HCT116 (cell line): ENCODE measurements at regions not wholly inside any gene's neighbourhood (a gene's known extent, or its start where the extent isn't known, plus 50 kb on each side); places are given as distances from the start of the nearest gene placed in this dataset.

Source experiments
- ATAC-seq: fragments of 200-7000 bp; cut with Tn5 transposase; 2 replicates; pipeline ENCODE4 v1.9.1; 2020; ENCODE audit warnings: mild to moderate bottlenecking, moderate library complexity
- BruUV-seq: library from RNA; stranded (reverse); fragments of 400-500 nt; replicated peaks from 2 replicates; lab custom pipeline; 2021; lab: Mats Ljungman, UMichigan
- CTCF ChIA-PET: fragments of 300-600 bp; sonication (Branson Sonifier 250); formaldehyde crosslinking; loops from one replicate; lab custom pipeline; 2021; ENCODE audit warnings: antibody characterized with exemption; lab: Charles Lee
- POLR2A ChIA-PET: fragments of 300-600, 350-600 bp; sonication (Branson Sonifier 250); formaldehyde crosslinking; loops from one replicate; lab custom pipeline; 2021; ENCODE audit warnings: antibody characterized with exemption; lab: Charles Lee
- RAD21 ChIA-PET, 2 experiments: fragments of 300-600 bp; sonication (Branson Sonifier 250); formaldehyde crosslinking; loops; one replicate each; lab custom pipeline; 2023; ENCODE audit warnings: low total read pairs in 2 of 2; ENCODE audit not compliant: uncharacterized antibody in 2 of 2, unreplicated experiment in 2 of 2, low non-redundant PET in 1 of 2; lab: Charles Lee
- DNase-seq: peaks from one replicate; pipeline ENCODE4 v3.0.0-alpha.2; 2010; ENCODE audit warnings: low read depth, low spot score
- H2AFZ ChIP-seq: fragments of 200-600 bp; shearing (Covaris generic), sonication (generic); 2 replicates; pipeline ENCODE4 v1.6.1; 2017; ENCODE audit warnings: low read depth, mixed run types, mixed read lengths, antibody characterized with exemption, low read length; ENCODE audit not compliant: poor library complexity, severe bottlenecking
- H3K27ac ChIP-seq: 2 replicates; pipeline ENCODE4 v1.5.1; 2012; ENCODE audit warnings: low read depth, low read length
- H3K27me3 ChIP-seq: fragments of 200-600 bp; sonication (generic); 2 replicates; pipeline ENCODE4 v1.6.1; 2016; ENCODE audit warnings: mixed run types, low read length, mixed read lengths; ENCODE audit not compliant: insufficient read depth
- H3K36me3 ChIP-seq, 2 experiments: fragments of 200-500 bp in 1 of 2; fragments of 200-600 bp in 1 of 2; sonication (Bioruptor generic) in 1 of 2; sonication (generic) in 1 of 2; 2 replicates each; pipeline versions ENCODE4 v1.5.1 to v1.6.1; 2014 to 2016; ENCODE audit warnings: low read length in 2 of 2, inconsistent platforms in 1 of 2, mixed read lengths in 1 of 2, mixed run types in 1 of 2; ENCODE audit not compliant: insufficient read depth in 2 of 2, control insufficient read depth in 1 of 2
- H3K4me1 ChIP-seq, 2 experiments: fragments of 200-600 bp in 1 of 2; sonication (generic) in 1 of 2; 2 replicates each; pipeline versions ENCODE4 v1.5.1 to v1.6.1; 2012 to 2017; ENCODE audit warnings: low read length in 2 of 2, inconsistent platforms in 1 of 2, mild to moderate bottlenecking in 1 of 2, mixed read lengths in 1 of 2, mixed run types in 1 of 2, moderate library complexity in 1 of 2; ENCODE audit not compliant: insufficient read depth in 2 of 2, control insufficient read depth in 1 of 2
- H3K4me2 ChIP-seq: fragments of 200-600 bp; sonication (generic); 2 replicates; pipeline ENCODE4 v1.6.1; 2017; ENCODE audit warnings: mixed run types, low read length, mixed read lengths
- H3K4me3 ChIP-seq, 2 experiments: fragments of 200-600 bp in 1 of 2; sonication (generic) in 1 of 2; replicated peaks in 1 of 2; 2 replicates each; pipeline ENCODE4 v1.5.1; 2011 to 2016; ENCODE audit warnings: low read length in 2 of 2, control low read depth in 1 of 2, low read depth in 1 of 2, mild to moderate bottlenecking in 1 of 2, mixed read lengths in 1 of 2, mixed run types in 1 of 2
- H3K79me2 ChIP-seq: fragments of 200-600 bp; sonication (generic); 2 replicates; pipeline ENCODE4 v1.6.1; 2017; ENCODE audit warnings: mild to moderate bottlenecking, mixed run types, low read length, moderate library complexity, mixed read lengths; ENCODE audit not compliant: insufficient read depth
- H3K9ac ChIP-seq: fragments of 200-600 bp; sonication (generic); 2 replicates; pipeline ENCODE4 v1.6.1; 2016; ENCODE audit warnings: low read length, mixed read lengths
- H3K9me2 ChIP-seq: fragments of 200-600 bp; sonication (generic), shearing (Covaris generic); 2 replicates; pipeline ENCODE4 v1.6.1; 2017; ENCODE audit warnings: mixed run types, mild to moderate bottlenecking, moderate library complexity; ENCODE audit not compliant: insufficient read depth
- H3K9me3 ChIP-seq, 2 experiments: fragments of 200-500 bp in 1 of 2; fragments of 200-600 bp in 1 of 2; sonication (Bioruptor generic) in 1 of 2; sonication (generic) in 1 of 2; 2 replicates each; pipeline ENCODE4 v1.6.1; 2014 to 2017; ENCODE audit warnings: low read length in 2 of 2, mixed read lengths in 2 of 2, inconsistent platforms in 1 of 2, low read depth in 1 of 2, mild to moderate bottlenecking in 1 of 2, mixed run types in 1 of 2, moderate library complexity in 1 of 2; ENCODE audit not compliant: control insufficient read depth in 1 of 2, insufficient read depth in 1 of 2
- H4K20me1 ChIP-seq: fragments of 200-600 bp; sonication (generic), shearing (Covaris generic); 2 replicates; pipeline ENCODE4 v1.6.1; 2017; ENCODE audit warnings: mixed run types, mild to moderate bottlenecking, moderate library complexity; ENCODE audit not compliant: insufficient read depth
- CEBPB ChIP-seq: IDR thresholded peaks from 2 replicates; pipeline ENCODE4 v1.6.1; 2012; ENCODE audit warnings: low read depth
- EGR1 ChIP-seq: IDR thresholded peaks from 2 replicates; pipeline ENCODE4 v1.6.1; 2012; ENCODE audit warnings: low read depth
- EZH2 ChIP-seq: fragments of 200-600 bp; sonication (generic); IDR thresholded peaks from 2 replicates; pipeline ENCODE4 v1.6.1; 2017; ENCODE audit warnings: antibody characterized with exemption, mixed run types
- EZH2phosphoT487 ChIP-seq: fragments of 200-600 bp; IDR thresholded peaks from 2 replicates; pipeline ENCODE4 v1.6.1; 2018; ENCODE audit warnings: antibody characterized with exemption, borderline replicate concordance
- FOSL1 ChIP-seq: IDR thresholded peaks from 2 replicates; pipeline ENCODE4 v1.6.1; 2012; ENCODE audit warnings: low read depth
- MAX ChIP-seq: IDR thresholded peaks from 2 replicates; pipeline ENCODE4 v1.6.1; 2012
- POLR2A ChIP-seq: IDR thresholded peaks from 2 replicates; pipeline ENCODE4 v1.7.0; 2011; ENCODE audit warnings: borderline replicate concordance; ENCODE audit not compliant: insufficient read depth, insufficient read length; ENCODE audit errors: extremely low read depth
- REST ChIP-seq: IDR thresholded peaks from 2 replicates; pipeline ENCODE4 v1.6.1; 2012; ENCODE audit warnings: low read depth
- SIN3A ChIP-seq: IDR thresholded peaks from 2 replicates; pipeline ENCODE4 v1.6.1; 2012; ENCODE audit warnings: low read depth
- SP1 ChIP-seq: IDR thresholded peaks from 2 replicates; pipeline ENCODE4 v1.6.1; 2012; ENCODE audit warnings: low read depth
- TCF7L2 ChIP-seq: IDR thresholded peaks from 2 replicates; pipeline ENCODE4 v1.7.0; 2011; ENCODE audit warnings: borderline replicate concordance, inconsistent platforms; ENCODE audit not compliant: insufficient read depth, insufficient read length; ENCODE audit errors: extremely low read depth
- YY1 ChIP-seq: IDR thresholded peaks from 2 replicates; pipeline ENCODE4 v1.6.1; 2011; ENCODE audit warnings: low read length, low read depth, moderate library complexity, mild to moderate bottlenecking; ENCODE audit not compliant: insufficient replicate concordance; ENCODE audit errors: extremely low read depth
- ZFX ChIP-seq: fragments of 450-650 bp; IDR thresholded peaks from 2 replicates; pipeline ENCODE4 v1.6.1; 2017
- ZNF274 ChIP-seq: fragments of 200-500 bp; sonication (Bioruptor generic); IDR thresholded peaks from 2 replicates; pipeline ENCODE4 v1.6.1; 2014; ENCODE audit warnings: mild to moderate bottlenecking, low read depth, low read length, inconsistent platforms
- intact Hi-C: fragments of 100-400 bp; cut with micrococcal nuclease; formaldehyde crosslinking; loops from 2 replicates; pipeline ENCODE4 v1.10.0; 2022
- TF ChIP-seq, protein P1 (sequence below): IDR thresholded peaks from 2 replicates; pipeline ENCODE4 v1.6.1; 2011; ENCODE audit warnings: mild to moderate bottlenecking, low read length, moderate library complexity; ENCODE audit not compliant: insufficient replicate concordance; ENCODE audit errors: extremely low read depth

GRCh38 chr4:19720190-19720589 lies 531.5 kb upstream of the SLIT2 start:
- TF ChIP-seq CEBPB: no peak
- TF ChIP-seq YY1: no peak
- TF ChIP-seq ZNF274: no peak
- no peak for TF ChIP-seq POLR2A
- no peak for TF ChIP-seq SIN3A
- no peak for TF ChIP-seq EZH2
- no peak for TF ChIP-seq EGR1
- TF ChIP-seq, protein P1, sequence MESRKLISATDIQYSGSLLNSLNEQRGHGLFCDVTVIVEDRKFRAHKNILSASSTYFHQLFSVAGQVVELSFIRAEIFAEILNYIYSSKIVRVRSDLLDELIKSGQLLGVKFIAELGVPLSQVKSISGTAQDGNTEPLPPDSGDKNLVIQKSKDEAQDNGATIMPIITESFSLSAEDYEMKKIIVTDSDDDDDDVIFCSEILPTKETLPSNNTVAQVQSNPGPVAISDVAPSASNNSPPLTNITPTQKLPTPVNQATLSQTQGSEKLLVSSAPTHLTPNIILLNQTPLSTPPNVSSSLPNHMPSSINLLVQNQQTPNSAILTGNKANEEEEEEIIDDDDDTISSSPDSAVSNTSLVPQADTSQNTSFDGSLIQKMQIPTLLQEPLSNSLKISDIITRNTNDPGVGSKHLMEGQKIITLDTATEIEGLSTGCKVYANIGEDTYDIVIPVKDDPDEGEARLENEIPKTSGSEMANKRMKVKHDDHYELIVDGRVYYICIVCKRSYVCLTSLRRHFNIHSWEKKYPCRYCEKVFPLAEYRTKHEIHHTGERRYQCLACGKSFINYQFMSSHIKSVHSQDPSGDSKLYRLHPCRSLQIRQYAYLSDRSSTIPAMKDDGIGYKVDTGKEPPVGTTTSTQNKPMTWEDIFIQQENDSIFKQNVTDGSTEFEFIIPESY: no peak
- TF ChIP-seq SP1: no peak
- TF ChIP-seq FOSL1: no peak
- no peak for TF ChIP-seq TCF7L2
- no peak for TF ChIP-seq MAX
- no peak for TF ChIP-seq ZFX
- no peak for TF ChIP-seq REST
- no peak for TF ChIP-seq EZH2phosphoT487
- TF ChIP-seq, all 23 proteins: peak for 0
- Histone ChIP-seq H3K36me3 (no peaks in the 10 kb centered on the region), H3K9me2 (no peaks in the 10 kb centered on the region), H3K79me2 (no peaks in the 10 kb centered on the region), H3K4me1 (no peaks in the 10 kb centered on the region), H3K27me3 (no peaks in the 10 kb centered on the region), H3K4me2 (no peak overlapping the region), H4K20me1 (no peaks in the 10 kb centered on the region), H3K9me3 (no peaks in the 10 kb centered on the region), H2AFZ (no peak overlapping the region), H3K27ac (no peak overlapping the region), H3K9ac (no peak overlapping the region), H3K4me3 (no peak overlapping the region)
- intact Hi-C loops: no loop called here
- ChIA-PET POLR2A (no interaction called here), RAD21 (no interaction called here), CTCF (no interaction called here)
- ATAC-seq (no peak), DNase-seq (no peak)
- no TSS peak for BruUV-seq
